ENCODE measurements at regions not wholly inside any gene's neighbourhood (a gene's known extent, or its start where the extent isn't known, plus 50 kb on each side); places are given as distances from the start of the nearest gene placed in this dataset.

- DNase-seq (ENCODE audit: low read depth in 4 of 6, low spot score in 6 of 6), result no peak
- H3K36me3 ChIP-seq (ENCODE audit: control insufficient read depth, insufficient read depth, low read length), result no peaks in the 10 kb centered on the region
- H3K27me3 ChIP-seq (ENCODE audit: control insufficient read depth, insufficient read depth, low read length), result no peaks in the 10 kb centered on the region
- no peaks in the 10 kb centered on the region for H3K9me3 ChIP-seq (ENCODE audit: control insufficient read depth, insufficient read depth, low read length)
- H3K27ac ChIP-seq (ENCODE audit: low read depth, low read length), result no peak overlapping the region
- H3K4me1 ChIP-seq (ENCODE audit: control insufficient read depth, insufficient read depth, low read length), result no peaks in the 10 kb centered on the region
- no peak overlapping the region for H3K4me3 ChIP-seq (ENCODE audit: low read depth, low read length)
Observed at GRCh38 chr12:60194678-60195077, 598.8 kb downstream of the SLC16A7 start.

GRCh38 chr12:60195483-60195882, 599.7 kb downstream of the SLC16A7 start:
- Histone ChIP-seq H3K27ac (ENCODE audit: low read depth, low read length) (no peak overlapping the region), H3K4me1 (ENCODE audit: control insufficient read depth, insufficient read depth, low read length) (no peaks in the 10 kb centered on the region), H3K36me3 (ENCODE audit: control insufficient read depth, insufficient read depth, low read length) (no peaks in the 10 kb centered on the region), H3K9me3 (ENCODE audit: control insufficient read depth, insufficient read depth, low read length) (no peaks in the 10 kb centered on the region), H3K4me3 (ENCODE audit: low read depth, low read length) (no peak overlapping the region), H3K27me3 (ENCODE audit: control insufficient read depth, insufficient read depth, low read length) (no peaks in the 10 kb centered on the region)
- 100% methylated on average over 1 of the region's 1 CpG for WGBS (ENCODE audit: insufficient coverage)
- no peak for DNase-seq (ENCODE audit: low read depth in 4 of 6, low spot score in 6 of 6)

DNA sequence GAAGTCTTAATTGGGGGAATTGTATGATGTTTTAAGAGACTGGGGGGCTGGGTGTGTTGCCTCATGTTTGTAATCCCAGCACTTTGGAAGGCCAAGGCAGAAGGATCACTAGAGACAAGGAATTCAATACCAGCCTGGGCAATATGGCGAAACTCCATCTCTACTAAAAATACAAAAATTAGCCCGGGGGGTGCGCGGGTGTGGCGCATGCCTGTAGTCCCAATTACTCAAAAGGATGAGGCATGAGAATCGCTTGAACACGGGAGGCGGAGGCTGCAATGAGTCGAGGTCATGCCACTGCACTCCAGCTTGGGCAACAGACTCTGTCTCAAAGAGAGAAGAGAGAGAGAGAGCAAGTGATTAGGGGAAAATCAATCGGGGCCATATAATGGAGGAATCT, 600.5 kb downstream of the SLC16A7 start:
- no peak overlapping the region for H3K27ac ChIP-seq (ENCODE audit: low read depth, low read length)
- no peaks in the 10 kb centered on the region for H3K4me1 ChIP-seq (ENCODE audit: control insufficient read depth, insufficient read depth, low read length)
- H3K27me3 ChIP-seq (ENCODE audit: control insufficient read depth, insufficient read depth, low read length), result no peaks in the 10 kb centered on the region
- no peak overlapping the region for H3K4me3 ChIP-seq (ENCODE audit: low read depth, low read length)
- H3K9me3 ChIP-seq (ENCODE audit: control insufficient read depth, insufficient read depth, low read length), result no peaks in the 10 kb centered on the region
- no peak for DNase-seq (ENCODE audit: low read depth in 4 of 6, low spot score in 6 of 6)
- no peaks in the 10 kb centered on the region for H3K36me3 ChIP-seq (ENCODE audit: control insufficient read depth, insufficient read depth, low read length)
- 96% methylated on average over 10 of the region's 10 CpGs for WGBS (ENCODE audit: insufficient coverage)

DNA sequence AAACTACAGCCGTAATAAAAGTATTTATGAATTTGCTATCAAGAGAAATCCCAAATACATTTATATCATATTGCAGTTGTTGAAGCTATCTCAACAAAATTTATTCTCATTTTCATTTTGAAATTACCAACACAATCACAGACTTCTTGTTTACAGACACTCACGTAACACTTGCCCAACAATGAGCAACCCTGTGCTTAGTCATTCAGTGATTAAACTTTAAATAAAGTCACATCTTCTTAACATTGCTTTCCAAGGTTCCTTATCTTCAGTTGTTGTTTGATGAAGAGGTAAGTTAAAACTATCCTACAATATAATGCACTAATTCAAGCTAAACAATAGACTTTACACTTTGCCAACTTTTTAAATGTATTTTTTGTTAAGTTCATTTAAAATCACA, 601.8 kb downstream of the SLC16A7 start:
- H3K9me3 ChIP-seq (ENCODE audit: control insufficient read depth, insufficient read depth, low read length), result no peaks in the 10 kb centered on the region
- no peaks in the 10 kb centered on the region for H3K27me3 ChIP-seq (ENCODE audit: control insufficient read depth, insufficient read depth, low read length)
- H3K4me3 ChIP-seq (ENCODE audit: low read depth, low read length), result no peak overlapping the region
- H3K36me3 ChIP-seq (ENCODE audit: control insufficient read depth, insufficient read depth, low read length), result no peaks in the 10 kb centered on the region
- no peak overlapping the region for H3K27ac ChIP-seq (ENCODE audit: low read depth, low read length)
- WGBS (ENCODE audit: insufficient coverage), result 100% methylated on average over 1 of the region's 2 CpGs
- DNase-seq (ENCODE audit: low read depth in 4 of 6, low spot score in 6 of 6), result no peak
- H3K4me1 ChIP-seq (ENCODE audit: control insufficient read depth, insufficient read depth, low read length), result no peaks in the 10 kb centered on the region

GRCh38 chr12:60201891-60202290, 606.1 kb downstream of the SLC16A7 start:
- H3K36me3 ChIP-seq (ENCODE audit: control insufficient read depth, insufficient read depth, low read length), result no peaks in the 10 kb centered on the region
- H3K9me3 ChIP-seq (ENCODE audit: control insufficient read depth, insufficient read depth, low read length), result no peaks in the 10 kb centered on the region
- DNase-seq (ENCODE audit: low read depth in 4 of 6, low spot score in 6 of 6), result no peak
- H3K4me3 ChIP-seq (ENCODE audit: low read depth, low read length), result no peak overlapping the region
- H3K4me1 ChIP-seq (ENCODE audit: control insufficient read depth, insufficient read depth, low read length), result no peaks in the 10 kb centered on the region
- no peaks in the 10 kb centered on the region for H3K27me3 ChIP-seq (ENCODE audit: control insufficient read depth, insufficient read depth, low read length)
- H3K27ac ChIP-seq (ENCODE audit: low read depth, low read length), result no peak overlapping the region
- WGBS (ENCODE audit: insufficient coverage), result no CpG with 5 or more reads among the region's 4 CpGs

DNA sequence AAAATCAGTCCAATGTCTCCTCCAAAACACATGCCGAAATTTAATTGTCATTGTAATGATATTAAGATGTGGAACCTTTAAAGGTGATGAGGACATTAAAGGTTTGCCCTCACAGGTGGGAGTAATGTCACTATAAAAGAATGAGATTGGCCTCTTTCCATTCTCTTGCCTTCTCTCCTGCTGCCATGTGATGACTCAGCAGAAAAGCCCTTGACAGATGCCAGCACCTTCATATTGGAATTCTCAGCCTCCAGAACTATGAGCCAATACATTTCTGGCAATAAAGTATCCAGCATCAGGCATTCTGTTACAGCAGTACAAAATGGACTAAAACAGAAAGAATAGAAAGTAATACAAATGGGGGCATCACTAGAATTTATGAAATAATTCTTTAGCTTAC, 609.7 kb downstream of the SLC16A7 start:
- H3K4me1 ChIP-seq (ENCODE audit: control insufficient read depth, insufficient read depth, low read length), result no peaks in the 10 kb centered on the region
- H3K4me3 ChIP-seq (ENCODE audit: low read depth, low read length), result no peak overlapping the region
- DNase-seq (ENCODE audit: low read depth in 4 of 6, low spot score in 6 of 6), result peak in 1 of 6 donors; percentile 17
- WGBS (ENCODE audit: insufficient coverage), result no CpG with 5 or more reads among the region's 1 CpG
- no peaks in the 10 kb centered on the region for H3K9me3 ChIP-seq (ENCODE audit: control insufficient read depth, insufficient read depth, low read length)
- H3K27ac ChIP-seq (ENCODE audit: low read depth, low read length), result no peak overlapping the region
- no peaks in the 10 kb centered on the region for H3K27me3 ChIP-seq (ENCODE audit: control insufficient read depth, insufficient read depth, low read length)
- H3K36me3 ChIP-seq (ENCODE audit: control insufficient read depth, insufficient read depth, low read length), result no peaks in the 10 kb centered on the region

DNA sequence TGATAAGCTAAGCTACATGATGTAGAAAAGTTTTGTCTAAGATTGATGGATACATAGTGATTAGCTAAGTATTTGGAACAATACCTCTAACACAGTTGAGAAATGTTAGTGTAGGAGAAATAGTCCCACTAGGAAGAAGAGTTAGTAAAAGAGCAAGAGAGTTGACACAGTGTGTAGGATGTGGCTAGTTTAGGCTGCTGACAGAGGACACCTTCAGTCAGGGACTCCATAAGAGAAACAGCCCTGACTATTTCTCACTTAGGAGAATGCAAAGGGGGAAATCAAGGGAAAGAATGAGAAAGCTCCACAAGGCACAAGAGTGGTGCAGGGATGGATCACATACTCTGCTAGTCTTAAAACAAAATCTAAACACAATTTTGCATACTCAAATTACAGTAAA, 613.7 kb downstream of the SLC16A7 start:
- Histone ChIP-seq H3K9me3 (ENCODE audit: control insufficient read depth, insufficient read depth, low read length) (peaks cover 3% of the 10 kb centered on the region), H3K27ac (ENCODE audit: low read depth, low read length) (no peak overlapping the region), H3K4me1 (ENCODE audit: control insufficient read depth, insufficient read depth, low read length) (no peaks in the 10 kb centered on the region), H3K4me3 (ENCODE audit: low read depth, low read length) (no peak overlapping the region), H3K27me3 (ENCODE audit: control insufficient read depth, insufficient read depth, low read length) (no peaks in the 10 kb centered on the region), H3K36me3 (ENCODE audit: control insufficient read depth, insufficient read depth, low read length) (no peaks in the 10 kb centered on the region)
- no peak for DNase-seq (ENCODE audit: low read depth in 4 of 6, low spot score in 6 of 6)

DNA sequence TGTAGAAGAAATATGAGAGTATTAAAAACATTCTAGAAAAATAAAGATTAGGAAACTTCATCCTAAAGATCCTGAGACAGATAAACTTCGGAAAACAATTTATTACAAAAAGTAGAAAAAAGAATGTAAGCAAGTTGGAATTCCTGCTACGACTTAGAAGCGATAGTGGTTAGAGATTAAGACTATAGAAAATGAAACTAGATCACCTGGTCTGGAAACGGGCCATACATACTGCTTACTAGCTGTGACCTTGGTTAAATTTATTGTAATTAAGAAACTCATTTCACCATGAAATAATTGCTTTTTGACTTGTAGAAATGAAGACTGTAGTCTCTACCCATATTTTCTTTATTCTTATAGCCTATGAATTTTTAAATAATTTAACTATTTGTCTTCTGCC, 614.1 kb downstream of the SLC16A7 start:
- WGBS (ENCODE audit: insufficient coverage), result no CpG with 5 or more reads among the region's 4 CpGs
- DNase-seq (ENCODE audit: low read depth in 4 of 6, low spot score in 6 of 6), result no peak
- Histone ChIP-seq H3K36me3 (ENCODE audit: control insufficient read depth, insufficient read depth, low read length) (no peaks in the 10 kb centered on the region), H3K4me1 (ENCODE audit: control insufficient read depth, insufficient read depth, low read length) (no peaks in the 10 kb centered on the region), H3K27me3 (ENCODE audit: control insufficient read depth, insufficient read depth, low read length) (no peaks in the 10 kb centered on the region), H3K9me3 (ENCODE audit: control insufficient read depth, insufficient read depth, low read length) (peaks cover 3% of the 10 kb centered on the region), H3K27ac (ENCODE audit: low read depth, low read length) (no peak overlapping the region), H3K4me3 (ENCODE audit: low read depth, low read length) (no peak overlapping the region)

DNA sequence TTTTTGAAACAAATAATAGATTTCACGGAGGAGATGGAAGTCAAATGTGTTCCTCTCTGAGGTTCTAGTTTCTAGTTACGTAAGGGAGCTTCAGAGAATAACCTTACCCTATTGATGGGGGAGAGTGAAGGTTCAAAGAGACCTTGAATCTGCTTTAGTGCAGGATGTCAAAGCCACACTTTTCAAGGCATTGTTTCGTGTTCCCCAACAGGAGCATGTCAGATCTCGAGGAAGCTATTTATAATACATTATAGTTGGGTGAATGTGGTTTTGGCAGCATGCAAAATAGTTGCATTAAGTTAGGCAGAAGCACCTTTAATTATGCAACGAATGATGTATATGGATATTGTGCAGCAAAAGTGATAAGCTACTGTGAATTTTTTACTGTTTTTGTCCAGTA, 614.9 kb downstream of the SLC16A7 start:
- peaks cover 3% of the 10 kb centered on the region for H3K9me3 ChIP-seq (ENCODE audit: control insufficient read depth, insufficient read depth, low read length)
- H3K36me3 ChIP-seq (ENCODE audit: control insufficient read depth, insufficient read depth, low read length), result no peaks in the 10 kb centered on the region
- no peaks in the 10 kb centered on the region for H3K27me3 ChIP-seq (ENCODE audit: control insufficient read depth, insufficient read depth, low read length)
- no peak overlapping the region for H3K4me3 ChIP-seq (ENCODE audit: low read depth, low read length)
- H3K4me1 ChIP-seq (ENCODE audit: control insufficient read depth, insufficient read depth, low read length), result no peaks in the 10 kb centered on the region
- no peak for DNase-seq (ENCODE audit: low read depth in 4 of 6, low spot score in 6 of 6)
- WGBS (ENCODE audit: insufficient coverage), result no CpG with 5 or more reads among the region's 5 CpGs
- H3K27ac ChIP-seq (ENCODE audit: low read depth, low read length), result no peak overlapping the region

GRCh38 chr12:60211244-60211643, 615.4 kb downstream of the SLC16A7 start:
- WGBS (ENCODE audit: insufficient coverage), result no CpG with 5 or more reads among the region's 1 CpG
- no peak for DNase-seq (ENCODE audit: low read depth in 4 of 6, low spot score in 6 of 6)

More at GRCh38 chr12:60211244-60211643, 615.4 kb downstream of the SLC16A7 start:
- Histone ChIP-seq H3K9me3 (ENCODE audit: control insufficient read depth, insufficient read depth, low read length) (peaks cover 3% of the 10 kb centered on the region), H3K27ac (ENCODE audit: low read depth, low read length) (no peak overlapping the region), H3K4me1 (ENCODE audit: control insufficient read depth, insufficient read depth, low read length) (no peaks in the 10 kb centered on the region), H3K4me3 (ENCODE audit: low read depth, low read length) (no peak overlapping the region), H3K27me3 (ENCODE audit: control insufficient read depth, insufficient read depth, low read length) (no peaks in the 10 kb centered on the region), H3K36me3 (ENCODE audit: control insufficient read depth, insufficient read depth, low read length) (no peaks in the 10 kb centered on the region)
